ENCODE measurements at regions not wholly inside any gene's neighbourhood (a gene's known extent, or its start where the extent isn't known, plus 50 kb on each side); places are given as distances from the start of the nearest gene placed in this dataset.
A peak's percentile ranks its signal among the peaks of the same experiment; 100 is the strongest.

- no peaks in the 10 kb centered on the region for H3K36me3 ChIP-seq
- peaks cover 25% of the 10 kb centered on the region for H3K4me1 ChIP-seq (replicated peaks)
- H3K9me3 ChIP-seq (replicated peaks), result no peaks in the 10 kb centered on the region
- H3K27ac ChIP-seq, result peak overlapping the region; percentile 37; the same call in 1 of the 2 replicates
- H3K4me3 ChIP-seq, result no peak overlapping the region
- no peaks in the 10 kb centered on the region for H3K27me3 ChIP-seq (replicated peaks)
- no peak for DNase-seq (ENCODE audit: low read depth in 1 of 2, low spot score in 2 of 2)
These were observed 51.7 kb upstream of the C1QTNF7 start for GRCh38 chr4:15376145-15376544.

- Histone ChIP-seq H3K27ac (peak overlapping the region; percentile 37; the same call in 1 of the 2 replicates), H3K36me3 (no peaks in the 10 kb centered on the region), H3K27me3 (replicated peaks) (no peaks in the 10 kb centered on the region), H3K9me3 (replicated peaks) (no peaks in the 10 kb centered on the region), H3K4me3 (no peak overlapping the region), H3K4me1 (replicated peaks) (peaks cover 25% of the 10 kb centered on the region)
- DNase-seq (ENCODE audit: low read depth in 1 of 2, low spot score in 2 of 2), result peak in 1 of 2 experiments; percentile 65
These were observed 51.2 kb upstream of the C1QTNF7 start for GRCh38 chr4:15376594-15376993.

All from SJSA1 (cell line).